IMR-90 (cell line): ENCODE measurements at regions not wholly inside any gene's neighbourhood (a gene's known extent, or its start where the extent isn't known, plus 50 kb on each side); places are given as distances from the start of the nearest gene placed in this dataset.

ENCODE experiments used
- CTCF ChIP-seq: conservative IDR thresholded peaks from 2 replicates; pipeline ENCODE4 v1.5.1; 2012; ENCODE audit warnings: mild to moderate bottlenecking, low read depth, low read length, improper control_type of control experiment
- ELK1 ChIP-seq: fragments of 150-350 bp; IDR thresholded peaks from 2 replicates; pipeline ENCODE4 v1.6.1; 2016; ENCODE audit warnings: low read depth, mild to moderate bottlenecking, low read length, moderate library complexity, borderline replicate concordance
- NFE2L2 ChIP-seq: fragments of 150-350 bp; IDR thresholded peaks from 2 replicates; pipeline ENCODE4 v1.6.1; 2016; ENCODE audit warnings: low read depth, mild to moderate bottlenecking, low read length
- POLR2A ChIP-seq: IDR thresholded peaks from 2 replicates; pipeline ENCODE4 v1.6.1; 2012; ENCODE audit warnings: mild to moderate bottlenecking, low read depth, low read length
- RAD21 ChIP-seq: IDR thresholded peaks from 2 replicates; pipeline ENCODE4 v1.6.1; 2012; ENCODE audit warnings: low read length, improper control_type of control experiment
- USF2 ChIP-seq: fragments of 150-350 bp; IDR thresholded peaks from 2 replicates; pipeline ENCODE4 v1.6.1; 2017; ENCODE audit warnings: mild to moderate bottlenecking, antibody characterized with exemption, low read length, low read depth

- no peak for TF ChIP-seq USF2
- no peak for TF ChIP-seq ELK1
- no peak for TF ChIP-seq POLR2A
- TF ChIP-seq RAD21, result no peak
- no peak for TF ChIP-seq CTCF
- no peak for TF ChIP-seq NFE2L2
Measured at GRCh38 chr18:41262688-41263087, 692.3 kb upstream of the PIK3C3 start.
